NCI-H1105 (cell line): ENCODE measurements at regions not wholly inside any gene's neighbourhood (a gene's known extent, or its start where the extent isn't known, plus 50 kb on each side); places are given as distances from the start of the nearest gene placed in this dataset.

Experiments used
- DNase-seq: peaks from one replicate; lab custom pipeline; 2025; lab: John Stamatoyannopoulos, UW

DNA sequence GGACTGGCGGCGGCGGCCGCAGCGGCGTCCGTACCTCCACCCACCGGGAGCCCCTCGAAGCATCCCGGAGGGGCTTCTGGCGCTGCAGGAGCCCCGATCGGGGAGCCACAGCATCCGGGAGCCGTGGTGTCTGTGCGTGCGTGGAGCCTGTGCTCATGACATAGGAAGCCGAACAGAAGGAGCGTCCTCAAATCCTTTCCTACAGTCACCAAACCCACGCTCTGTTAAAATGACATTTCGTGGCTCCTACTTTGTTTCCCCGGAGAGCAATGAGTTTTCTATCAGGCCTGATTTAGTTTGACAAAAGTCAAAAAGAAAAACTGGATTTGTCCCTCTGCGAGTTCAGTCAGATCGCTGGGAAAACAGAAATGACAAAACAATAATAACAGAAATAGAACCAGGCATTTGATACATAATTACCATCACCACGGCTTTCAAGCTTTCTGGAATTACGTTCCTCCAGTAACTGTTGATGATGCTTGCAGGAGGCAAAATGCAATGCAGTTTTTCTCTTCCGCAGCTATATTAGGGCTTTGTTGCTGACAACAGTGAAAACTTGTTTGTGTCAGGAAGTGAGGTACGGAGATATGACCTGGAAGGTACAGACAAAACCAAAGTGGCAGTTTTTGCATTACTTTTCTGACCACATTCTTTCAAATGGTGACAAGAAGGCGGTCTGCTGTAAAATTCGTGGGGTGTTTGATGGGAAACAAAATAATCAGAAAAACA is 219.3 kb upstream of the MKLN1 start:
- no peak for DNase-seq

DNA sequence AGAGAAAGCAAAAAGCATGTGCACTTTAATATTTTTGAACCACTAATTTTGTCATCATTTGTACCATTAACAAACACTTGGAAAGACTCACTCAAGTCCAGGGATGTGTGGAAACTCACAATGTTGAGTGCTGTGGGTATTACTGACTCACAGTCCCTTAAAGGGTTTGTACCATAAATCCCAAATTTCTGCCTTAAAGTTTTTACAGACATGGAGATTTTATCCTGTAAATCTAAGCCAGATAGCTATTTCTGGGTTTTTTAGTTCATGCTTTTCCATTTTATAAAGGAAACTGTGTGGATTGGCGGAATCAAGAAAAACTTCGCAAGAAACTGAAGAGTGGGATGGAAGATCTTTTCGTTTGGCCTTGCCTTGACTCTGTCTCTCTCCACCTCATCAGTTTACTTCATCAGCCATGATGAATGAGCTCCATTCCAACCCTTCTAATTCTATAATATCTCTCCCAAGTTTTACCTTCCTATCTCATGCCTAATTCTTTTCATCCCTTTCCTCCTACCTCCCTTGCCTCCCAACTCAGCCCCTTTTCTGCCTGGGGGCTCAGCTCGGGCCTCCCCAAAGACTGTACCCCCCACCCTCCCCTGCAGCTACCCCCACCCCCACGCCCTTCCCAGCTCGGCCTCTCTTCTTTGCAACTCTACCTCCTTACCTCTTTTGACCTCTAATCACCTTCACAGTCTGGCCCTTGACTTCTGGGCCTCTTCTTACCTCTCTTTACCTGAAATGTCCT is 218.5 kb upstream of the MKLN1 start:
- DNase-seq: no peak

GRCh38 chr7:131109759-131110296 is 217.8 kb upstream of the MKLN1 start:
- peak; percentile 66 for DNase-seq

GRCh38 chr7:131110297-131111080 is 217.2 kb upstream of the MKLN1 start:
- DNase-seq: no peak

- no peak for DNase-seq
These were observed 216.5 kb upstream of the MKLN1 start for GRCh38 chr7:131111081-131111576.

DNA sequence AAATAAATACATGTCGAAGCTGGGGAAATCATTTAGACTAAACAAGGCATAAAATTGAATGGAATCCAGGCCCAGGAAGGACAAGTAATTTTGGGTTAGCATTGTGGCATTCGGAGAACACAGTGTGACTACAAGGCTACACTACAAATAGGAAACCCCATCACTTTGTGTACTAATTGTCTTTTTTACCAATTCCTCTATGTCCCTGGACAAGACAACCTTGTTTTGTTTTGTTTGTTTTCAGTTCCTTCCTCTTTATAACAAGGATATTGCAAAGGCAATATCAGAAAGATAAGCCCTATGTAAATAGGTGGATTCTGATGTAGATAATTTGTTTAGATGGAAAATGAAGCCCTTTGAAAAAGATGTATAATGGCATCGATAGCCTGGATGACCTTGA is 215.9 kb upstream of the MKLN1 start:
- no peak for DNase-seq

GRCh38 chr7:131112431-131112830 is 215.2 kb upstream of the MKLN1 start:
- no peak for DNase-seq

GRCh38 chr7:131115340-131115739 is 212.3 kb upstream of the MKLN1 start:
- DNase-seq: no peak

DNA sequence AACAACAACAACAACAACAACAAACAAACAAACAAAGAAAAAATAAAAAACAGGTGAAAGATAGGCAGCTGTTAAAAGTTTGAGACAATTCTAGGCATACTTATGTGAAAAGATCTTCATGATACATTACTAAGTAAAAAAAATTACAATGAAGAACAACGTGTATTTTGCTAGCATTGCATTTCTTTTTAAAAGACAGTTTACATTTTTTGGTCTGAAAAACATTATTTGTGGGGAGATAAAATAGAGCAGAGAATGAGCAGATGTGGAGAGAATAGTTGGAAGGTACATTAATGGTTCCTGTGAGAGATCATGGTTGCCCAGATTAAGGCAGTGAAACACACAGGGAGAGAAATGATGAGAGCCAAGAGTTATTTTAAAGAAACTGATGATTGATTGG is 210.2 kb upstream of the MKLN1 start:
- no peak for DNase-seq

DNA sequence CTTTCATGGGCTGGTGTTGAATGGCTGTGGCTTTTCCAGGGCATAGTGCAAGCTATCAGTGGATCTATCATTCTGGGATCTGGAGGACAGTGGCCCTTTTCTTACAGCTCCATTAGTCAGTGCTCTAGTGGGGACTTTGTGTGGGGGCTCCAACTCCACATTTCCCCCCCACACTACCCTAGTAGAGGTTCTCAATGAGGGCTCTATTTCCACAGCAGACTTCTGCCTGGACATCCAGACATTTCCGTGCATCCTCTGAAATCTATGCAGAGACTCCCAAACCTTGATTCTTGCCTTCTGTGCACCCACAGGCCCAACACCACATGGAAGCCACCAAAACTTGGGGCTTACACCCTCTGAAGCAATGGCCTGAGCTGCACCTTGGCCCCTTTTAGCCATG is 208.3 kb upstream of the MKLN1 start:
- no peak for DNase-seq

GRCh38 chr7:131122394-131122793 is 205.3 kb upstream of the MKLN1 start:
- DNase-seq: no peak

DNA sequence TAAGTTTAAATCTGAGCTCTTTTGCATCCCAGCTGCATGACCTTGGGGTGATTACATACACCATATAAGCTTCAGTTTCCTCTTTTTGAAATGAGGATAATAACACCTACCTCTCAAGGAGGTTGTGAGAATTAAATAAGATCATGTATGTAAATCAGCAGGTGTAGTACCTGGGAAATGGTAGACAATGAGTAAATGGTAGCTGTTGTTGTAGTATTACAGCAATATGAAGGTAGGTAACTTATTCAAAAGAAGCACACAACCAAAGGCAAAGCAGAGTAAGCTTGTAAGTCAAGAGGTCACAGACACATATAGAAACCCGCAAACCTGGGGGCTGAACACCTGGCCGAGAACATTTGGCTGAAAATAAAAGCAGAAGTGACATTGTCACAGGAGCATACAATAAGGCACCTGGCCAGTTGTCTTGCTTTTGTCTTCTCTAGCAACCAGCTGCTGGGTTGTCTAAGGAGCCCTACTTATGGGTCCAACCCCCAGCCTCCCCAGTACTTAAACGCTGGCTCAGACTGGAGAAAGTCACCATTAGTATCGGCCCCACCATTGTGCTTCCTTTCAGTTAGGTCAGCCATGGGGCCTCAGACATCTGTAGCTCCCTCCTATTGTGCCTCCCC is 203.6 kb upstream of the MKLN1 start:
- no peak for DNase-seq

DNA sequence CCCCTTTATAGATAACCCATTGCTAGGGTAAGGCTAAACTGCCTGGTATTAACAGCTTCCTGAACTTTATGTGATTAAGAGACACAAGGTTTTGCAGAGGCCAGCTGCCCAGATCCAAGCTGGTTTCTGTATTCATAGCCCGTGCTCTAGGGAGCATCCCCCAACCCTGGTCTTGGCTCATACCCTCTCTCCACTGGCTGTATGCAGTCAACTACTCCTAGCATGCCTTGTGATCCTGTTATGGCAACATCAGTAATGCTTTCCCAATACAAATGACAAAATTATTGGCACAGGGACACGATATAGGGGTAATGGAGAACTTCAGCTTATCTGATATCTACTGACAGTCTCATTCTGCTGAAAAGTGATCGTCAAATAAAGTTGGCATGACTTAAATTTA is 202.8 kb upstream of the MKLN1 start:
- DNase-seq: no peak

DNA sequence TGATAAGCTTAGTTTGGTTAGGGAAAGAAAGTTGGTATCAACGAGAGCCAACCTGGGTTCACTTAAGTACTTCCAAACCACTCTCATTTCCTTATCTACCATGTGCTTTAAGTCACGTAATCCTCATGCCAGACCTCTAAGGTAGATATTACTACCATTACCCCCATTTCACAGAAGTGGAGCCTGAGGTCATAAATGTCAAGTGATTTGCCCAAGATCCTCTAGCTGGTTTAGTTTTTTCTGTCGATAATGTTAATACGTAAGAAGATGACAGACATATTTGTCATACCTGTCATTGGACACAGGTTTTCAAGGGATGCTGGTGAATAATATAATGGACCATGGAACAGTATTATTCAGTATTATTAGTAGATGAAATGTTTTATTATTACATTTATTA is 197.4 kb upstream of the MKLN1 start:
- DNase-seq: no peak

- DNase-seq: no peak
These were observed 196.5 kb upstream of the MKLN1 start for GRCh38 chr7:131131012-131131745.

DNA sequence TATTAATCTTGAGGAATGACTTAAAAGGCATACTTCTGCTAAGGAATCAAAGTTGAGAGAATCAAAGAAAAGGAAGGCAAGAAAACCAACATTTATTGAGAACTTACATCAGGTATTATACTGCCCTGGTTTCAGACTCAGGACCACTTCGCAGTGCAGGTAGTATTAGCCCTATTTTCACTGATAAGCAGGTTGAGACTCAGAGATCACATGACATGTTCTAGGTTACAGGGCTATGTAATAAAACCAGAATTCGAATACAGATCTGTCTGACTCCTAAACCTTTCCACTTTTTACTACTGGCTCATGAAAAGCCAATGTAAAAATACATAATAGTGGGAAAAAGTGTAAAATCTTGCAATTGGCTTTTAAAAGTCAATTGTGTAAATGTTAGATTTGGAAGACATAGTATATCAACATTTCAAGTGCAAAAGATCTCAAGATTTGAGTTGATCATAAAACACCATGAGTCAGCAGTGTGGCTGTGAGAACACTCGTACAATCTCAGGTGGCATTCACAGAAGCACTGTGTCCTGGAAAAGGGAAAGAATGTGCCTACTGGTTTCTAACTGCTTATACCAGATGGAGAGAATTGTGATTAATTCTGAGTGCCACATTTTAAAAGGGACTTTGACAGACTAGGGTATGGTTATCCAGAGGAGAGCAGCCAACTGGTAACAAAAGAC is 195.8 kb upstream of the MKLN1 start:
- DNase-seq: no peak

DNA sequence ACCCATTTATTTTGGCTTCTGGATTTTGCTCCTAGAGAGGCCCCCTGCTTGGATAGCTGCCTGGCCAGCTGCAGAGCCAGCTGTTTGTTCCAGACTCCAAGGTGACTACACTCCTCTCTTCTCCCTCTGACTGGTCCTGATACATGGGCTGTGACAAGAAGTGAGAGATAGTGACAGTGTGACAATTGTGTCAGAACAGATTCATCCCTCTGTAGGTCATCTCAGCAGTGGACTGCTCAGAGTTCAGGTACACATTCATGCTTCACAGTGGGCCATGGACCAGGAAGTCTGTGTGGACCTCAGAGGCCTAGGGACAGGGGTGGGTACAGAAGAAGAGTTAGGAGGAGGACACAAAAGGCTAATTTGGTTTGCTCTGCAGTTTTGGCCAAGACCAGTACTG is 188.2 kb upstream of the MKLN1 start:
- no peak for DNase-seq

DNA sequence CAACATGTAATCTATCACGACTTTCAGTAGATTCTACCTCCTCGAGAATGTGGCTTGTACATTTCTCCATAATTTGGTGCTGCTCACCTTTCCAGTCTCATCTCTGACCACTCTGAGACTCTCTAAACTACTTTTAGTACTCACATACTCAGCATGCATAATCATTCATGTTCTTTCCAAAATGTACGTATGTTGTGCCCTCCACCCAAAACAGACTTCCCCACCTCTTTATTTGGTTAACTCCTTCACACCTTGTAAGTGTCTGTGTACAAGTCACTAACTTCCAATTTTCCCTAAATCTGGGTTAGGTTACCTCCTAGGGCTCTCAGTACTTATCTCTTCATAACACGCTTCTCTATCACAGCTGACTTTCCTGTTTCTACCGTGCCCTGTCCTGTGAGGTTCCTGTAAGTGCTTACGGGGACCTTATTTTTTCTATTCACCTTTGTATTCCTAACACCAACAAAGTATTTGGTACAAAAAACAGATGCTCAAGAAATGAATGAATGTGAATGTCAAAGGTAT is 186.2 kb upstream of the MKLN1 start:
- no peak for DNase-seq

DNA sequence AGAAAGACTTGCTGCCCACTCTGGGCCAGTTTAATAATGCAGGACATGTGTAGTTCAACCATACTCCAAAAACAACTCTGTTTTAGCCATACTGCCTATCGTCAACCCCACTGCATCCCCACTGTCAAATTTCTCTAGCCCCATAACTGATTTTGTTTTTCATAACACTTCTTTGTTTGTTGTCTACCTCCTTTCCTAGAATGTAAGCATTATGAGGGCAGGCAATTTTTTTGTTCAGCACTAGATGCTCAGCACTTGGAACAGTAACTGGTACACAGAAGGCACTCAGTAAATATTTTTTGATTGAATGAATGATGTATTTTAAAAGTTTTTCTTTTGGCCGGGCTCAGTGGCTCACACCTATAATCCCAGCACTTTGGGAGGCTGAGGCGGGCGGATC is 183.8 kb upstream of the MKLN1 start:
- DNase-seq: no peak

- no peak for DNase-seq
These were observed 182.7 kb upstream of the MKLN1 start for GRCh38 chr7:131145026-131145425.
